Activated T-cell treated with anti-CD3 and anti-CD28 coated beads for 24 hours (primary cell): ENCODE measurements at regions not wholly inside any gene's neighbourhood (a gene's known extent, or its start where the extent isn't known, plus 50 kb on each side); places are given as distances from the start of the nearest gene placed in this dataset.

Experiments used
- DNase-seq: peaks from one replicate; pipeline ENCODE4 v3.0.0-alpha.2; 2020; ENCODE audit warnings: low read depth

GRCh38 chr12:92226071-92226661 is 80.5 kb upstream of the BTG1 start:
- DNase-seq, result no peak

- no peak for DNase-seq
These were observed 79.2 kb upstream of the BTG1 start for GRCh38 chr12:92224685-92225331.

GRCh38 chr12:92223481-92223880 is 77.8 kb upstream of the BTG1 start:
- no peak for DNase-seq

- no peak for DNase-seq
These were observed 76.1 kb upstream of the BTG1 start for GRCh38 chr12:92221656-92222315.

GRCh38 chr12:92218394-92219077 is 72.9 kb upstream of the BTG1 start:
- DNase-seq, result no peak

GRCh38 chr12:92216092-92216491 is 70.4 kb upstream of the BTG1 start:
- DNase-seq, result no peak

GRCh38 chr12:92215358-92215757 is 69.7 kb upstream of the BTG1 start:
- no peak for DNase-seq

GRCh38 chr12:92213166-92213565 is 67.5 kb upstream of the BTG1 start:
- DNase-seq, result no peak

- no peak for DNase-seq
These were observed 64.4 kb upstream of the BTG1 start for GRCh38 chr12:92210071-92210470.

GRCh38 chr12:92208613-92209121 is 63.0 kb upstream of the BTG1 start:
- DNase-seq, result no peak

- DNase-seq, result no peak
These were observed 61.0 kb upstream of the BTG1 start for GRCh38 chr12:92206596-92206995.

GRCh38 chr12:92206011-92206410 is 60.4 kb upstream of the BTG1 start:
- DNase-seq, result no peak

- no peak for DNase-seq
These were observed 54.4 kb upstream of the BTG1 start for GRCh38 chr12:92199819-92200576.

GRCh38 chr12:92197815-92198214 is 52.2 kb upstream of the BTG1 start:
- DNase-seq, result no peak

GRCh38 chr12:92196368-92196767 is 50.7 kb upstream of the BTG1 start:
- DNase-seq, result no peak
